NB4 (cell line): ENCODE measurements at regions not wholly inside any gene's neighbourhood (a gene's known extent, or its start where the extent isn't known, plus 50 kb on each side); places are given as distances from the start of the nearest gene placed in this dataset.

Experiments
- DNase-seq: peaks from one replicate; pipeline ENCODE4 v3.0.0; 2010; ENCODE audit warnings: low read depth
- H3K4me3 ChIP-seq: one replicate; pipeline ENCODE4 v1.5.1; 2011; ENCODE audit warnings: mild to moderate bottlenecking, low read depth, low read length, moderate library complexity
- MYC ChIP-seq: IDR thresholded peaks from 2 replicates; pipeline ENCODE4 v1.6.1; 2011; ENCODE audit warnings: low read depth, low read length
- POLR2A ChIP-seq: IDR thresholded peaks from 2 replicates; pipeline ENCODE4 v1.6.1; 2011; ENCODE audit warnings: mild to moderate bottlenecking; ENCODE audit not compliant: insufficient read length; ENCODE audit errors: extremely low read depth
- TF ChIP-seq, protein P1 (sequence below): IDR thresholded peaks from one replicate; pipeline ENCODE4 v1.5.1; 2012; ENCODE audit warnings: low read depth, low read length
- TF ChIP-seq, protein P2 (sequence below): IDR thresholded peaks from 2 replicates; pipeline ENCODE4 v1.6.1; 2011; ENCODE audit warnings: low read depth, low read length

DNA sequence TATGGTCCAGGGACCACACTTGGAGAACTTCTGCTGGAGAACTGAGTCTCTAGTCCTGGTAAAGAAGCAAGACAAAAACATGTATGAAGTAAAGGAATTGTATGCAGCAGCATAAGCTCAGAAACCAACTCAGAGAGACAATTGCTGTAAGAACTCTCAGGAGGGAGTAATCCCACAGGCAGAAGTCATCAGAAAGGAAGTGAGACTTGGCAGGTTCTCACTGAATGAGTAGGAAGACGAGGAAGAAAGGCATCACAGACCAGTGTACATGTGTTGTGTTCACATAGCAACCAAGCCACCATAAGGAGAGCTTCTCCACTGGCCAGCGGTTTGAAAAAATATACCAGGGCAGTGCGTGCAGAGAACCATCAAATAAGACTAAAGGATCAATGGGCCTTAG lies 57.9 kb upstream of the FST start:
- DNase-seq: no peak
- no peak overlapping the region for H3K4me3 ChIP-seq
- TF ChIP-seq, protein P1, sequence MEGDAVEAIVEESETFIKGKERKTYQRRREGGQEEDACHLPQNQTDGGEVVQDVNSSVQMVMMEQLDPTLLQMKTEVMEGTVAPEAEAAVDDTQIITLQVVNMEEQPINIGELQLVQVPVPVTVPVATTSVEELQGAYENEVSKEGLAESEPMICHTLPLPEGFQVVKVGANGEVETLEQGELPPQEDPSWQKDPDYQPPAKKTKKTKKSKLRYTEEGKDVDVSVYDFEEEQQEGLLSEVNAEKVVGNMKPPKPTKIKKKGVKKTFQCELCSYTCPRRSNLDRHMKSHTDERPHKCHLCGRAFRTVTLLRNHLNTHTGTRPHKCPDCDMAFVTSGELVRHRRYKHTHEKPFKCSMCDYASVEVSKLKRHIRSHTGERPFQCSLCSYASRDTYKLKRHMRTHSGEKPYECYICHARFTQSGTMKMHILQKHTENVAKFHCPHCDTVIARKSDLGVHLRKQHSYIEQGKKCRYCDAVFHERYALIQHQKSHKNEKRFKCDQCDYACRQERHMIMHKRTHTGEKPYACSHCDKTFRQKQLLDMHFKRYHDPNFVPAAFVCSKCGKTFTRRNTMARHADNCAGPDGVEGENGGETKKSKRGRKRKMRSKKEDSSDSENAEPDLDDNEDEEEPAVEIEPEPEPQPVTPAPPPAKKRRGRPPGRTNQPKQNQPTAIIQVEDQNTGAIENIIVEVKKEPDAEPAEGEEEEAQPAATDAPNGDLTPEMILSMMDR: no peak
- TF ChIP-seq MYC (no peak), POLR2A (no peak)
- TF ChIP-seq, protein P2, sequence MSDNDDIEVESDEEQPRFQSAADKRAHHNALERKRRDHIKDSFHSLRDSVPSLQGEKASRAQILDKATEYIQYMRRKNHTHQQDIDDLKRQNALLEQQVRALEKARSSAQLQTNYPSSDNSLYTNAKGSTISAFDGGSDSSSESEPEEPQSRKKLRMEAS: no peak

DNA sequence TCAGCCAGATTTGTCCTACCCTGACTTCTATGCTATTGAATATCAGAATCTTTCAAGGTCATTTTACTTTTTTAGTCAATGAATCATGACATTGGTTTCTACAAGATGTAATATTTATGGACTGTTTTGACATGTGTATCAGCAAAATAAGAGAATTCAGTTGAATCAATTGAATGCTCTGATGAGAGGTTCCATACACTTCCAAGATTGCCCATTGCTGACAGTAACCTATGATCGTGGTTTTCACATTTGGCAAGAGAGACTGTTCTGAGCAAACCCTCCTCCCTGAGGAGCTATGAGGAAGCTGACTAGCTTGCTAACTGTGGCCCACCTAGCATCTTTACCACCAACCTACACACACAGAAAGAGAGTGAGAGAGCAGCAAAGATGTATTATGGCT lies 56.7 kb upstream of the FST start:
- TF ChIP-seq, protein P2: no peak
- TF ChIP-seq, protein P1: no peak
- TF ChIP-seq POLR2A (no peak), MYC (no peak)
- H3K4me3 ChIP-seq: no peak overlapping the region
- peak; percentile 2 for DNase-seq

DNA sequence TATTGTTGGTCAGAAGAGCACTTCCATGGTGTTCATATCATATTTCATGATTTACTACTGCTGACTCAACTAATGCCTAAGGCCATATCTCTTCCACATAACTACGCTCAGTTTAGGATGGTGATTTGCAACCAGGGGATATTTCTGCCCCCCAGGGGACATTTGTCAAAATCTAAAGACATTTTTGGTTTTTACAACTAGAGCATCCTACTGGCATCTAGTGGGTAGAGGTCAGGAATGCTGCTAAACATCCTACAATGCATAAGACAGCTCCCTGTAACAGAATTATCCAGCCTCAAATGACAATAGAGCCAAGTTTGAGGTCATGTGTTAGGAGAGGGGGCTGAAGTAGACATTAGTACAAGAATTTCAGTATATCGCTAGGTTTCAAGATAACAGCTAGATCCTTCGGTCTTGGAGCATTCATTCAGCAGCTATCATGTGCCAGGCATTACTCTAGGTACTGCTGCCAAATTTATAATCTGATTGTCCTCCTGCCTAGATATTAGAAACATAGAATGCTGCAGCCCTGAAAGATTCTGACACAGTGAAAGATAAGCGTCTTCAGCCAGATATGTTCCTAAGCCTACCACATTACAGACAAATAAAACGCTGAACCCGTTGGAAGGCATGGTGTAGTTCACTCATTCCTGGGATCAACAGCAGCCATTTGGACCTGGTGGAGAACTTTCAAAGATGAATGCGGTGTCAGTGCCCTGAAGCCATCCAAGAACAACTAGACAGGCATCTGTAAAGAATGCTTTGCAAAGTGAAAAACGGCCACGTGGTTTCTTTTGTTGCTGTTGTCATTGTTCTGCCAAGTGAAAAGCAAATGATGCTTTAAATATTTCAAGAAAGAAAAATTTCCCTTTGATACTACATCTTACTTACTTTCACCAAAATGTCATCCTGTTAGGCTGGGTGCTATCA lies 55.5 kb upstream of the FST start:
- TF ChIP-seq, protein P2: no peak
- TF ChIP-seq, protein P1: no peak
- TF ChIP-seq MYC: no peak
- no peak for TF ChIP-seq POLR2A
- no peak for DNase-seq
- no peak overlapping the region for H3K4me3 ChIP-seq

DNA sequence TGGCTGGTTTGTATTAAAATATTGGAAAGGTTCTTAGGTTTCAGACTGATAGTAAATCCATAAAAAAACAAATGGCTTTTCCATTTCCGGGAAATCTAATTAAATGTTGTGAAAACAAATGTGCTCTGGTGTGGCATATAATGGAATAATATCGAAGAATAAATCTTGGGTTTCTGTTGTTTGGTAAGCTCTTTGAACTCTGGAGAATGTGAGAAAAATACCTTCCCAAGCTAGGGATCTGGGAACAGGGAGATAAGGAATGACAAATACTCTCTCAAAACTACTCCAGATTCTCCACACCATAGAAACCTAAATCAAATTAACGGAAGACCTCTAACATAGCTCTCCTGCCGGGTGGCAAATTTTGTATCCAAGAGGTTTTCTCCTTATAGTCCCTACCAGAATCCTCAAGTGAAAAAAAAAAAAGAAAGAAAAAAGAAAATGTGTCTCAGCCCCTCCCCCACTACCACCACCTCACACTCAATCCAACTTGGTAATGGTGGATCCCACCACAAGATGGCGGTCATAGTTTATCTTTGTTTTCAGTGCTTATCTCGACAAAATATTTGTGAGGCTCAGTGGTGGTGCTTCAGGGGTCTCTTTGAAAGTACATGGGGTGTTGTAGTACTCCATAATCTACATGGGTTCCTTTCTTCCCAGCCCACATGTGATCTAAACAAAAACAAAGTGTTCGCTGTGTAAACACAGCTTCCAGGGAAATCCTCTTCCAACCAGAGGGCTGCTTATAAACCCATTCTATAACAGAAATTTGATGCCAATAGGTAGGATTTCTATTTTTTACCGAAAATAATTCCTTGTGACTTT lies 54.5 kb upstream of the FST start:
- TF ChIP-seq POLR2A: no peak
- TF ChIP-seq, protein P1: peak; percentile 25
- DNase-seq: peak; percentile 56
- H3K4me3 ChIP-seq: no peak overlapping the region

DNA sequence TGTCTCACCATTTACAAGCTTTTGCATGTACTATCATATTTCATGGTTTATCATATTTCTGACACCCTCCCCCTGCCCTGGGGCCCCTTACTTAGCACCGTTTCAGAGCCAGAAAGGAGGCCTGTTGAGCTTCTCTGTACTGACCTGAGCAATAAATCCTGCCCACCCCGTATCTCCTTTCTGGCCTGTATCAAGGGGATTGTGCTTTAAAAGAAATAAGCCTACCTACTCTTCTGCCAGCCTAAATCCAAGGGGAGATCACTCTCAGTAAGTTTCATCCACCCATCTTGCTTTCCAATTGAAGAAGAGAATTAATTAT lies 54.0 kb upstream of the FST start:
- TF ChIP-seq, protein P1: no peak
- TF ChIP-seq MYC: no peak
- TF ChIP-seq POLR2A: no peak
- TF ChIP-seq, protein P2: no peak
- DNase-seq: no peak

More for the DNA sequence above, 54.0 kb upstream of the FST start:
- H3K4me3 ChIP-seq: no peak overlapping the region
